Pancreas (tissue), 10 donors: ENCODE measurements at regions not wholly inside any gene's neighbourhood (a gene's known extent, or its start where the extent isn't known, plus 50 kb on each side); places are given as distances from the start of the nearest gene placed in this dataset.
A peak's percentile ranks its signal among the peaks of the same experiment; 100 is the strongest.

ENCODE experiments used
- ATAC-seq, 4 donors: fragments of 200-7000 bp; cut with Tn5 transposase; one replicate each; pipeline versions ENCODE4 v1.8.0 to v1.9.1; 2020; ENCODE audit warnings: mild to moderate bottlenecking in 4 of 4, moderate library complexity in 4 of 4
- DNase-seq, 6 donors: peaks; one replicate each; pipeline ENCODE4 v3.0.0-alpha.2; 2020
- FAIRE-seq: peaks from 2 replicates; lab custom pipeline; 2012; peaks lifted over from hg19 to GRCh38; lab: Jason Lieb, UNC
- H3K27ac ChIP-seq, 4 donors: fragments of 200-600 bp; sonication (generic); 1 replicate in 3 of 4; 2 replicates in 1 of 4; pipeline versions ENCODE4 v1.5.0 to v1.8.0; 2020
- H3K27me3 ChIP-seq, 4 donors: fragments of 200-600 bp; one replicate each; pipeline ENCODE4 v1.8.0; 2021
- H3K36me3 ChIP-seq, 3 donors: fragments of 200-600 bp; sonication (generic) in 1 of 3; one replicate each; pipeline versions ENCODE4 v1.5.0 to v1.8.0; 2020 to 2021
- H3K4me1 ChIP-seq, 3 donors: fragments of 200-600 bp; one replicate each; pipeline ENCODE4 v1.8.0; 2021
- H3K4me3 ChIP-seq, 4 donors: fragments of 200-600 bp; sonication (generic) in 2 of 4; one replicate each; pipeline versions ENCODE4 v1.5.0 to v1.8.0; 2020 to 2021
- H3K9me3 ChIP-seq, 4 donors: fragments of 200-600 bp; one replicate each; pipeline ENCODE4 v1.8.0; 2021
- WGBS, 2 donors: extraction: QIAGEN DNeasy Blood & Tissue Kit; methylation state at CpG; one replicate each; pipeline ENCODE4 v1.1.7; 2013; 5-methylcytosine and 5-hydroxymethylcytosine counted together
- intact Hi-C, 3 donors: fragments of 100-400 bp; cut with DNase I; formaldehyde crosslinking; loops; one replicate each; pipeline versions ENCODE4 v1.11.1 to v1.14.2; 2022
- TF ChIP-seq, protein P1 (sequence below), 4 donors: fragments of 200-600 bp; sonication (generic) in 3 of 4; IDR thresholded peaks; one replicate each; pipeline versions ENCODE4 v1.5.0 to v1.8.0; 2021; ENCODE audit warnings: antibody characterized with exemption in 4 of 4
- donor health status: healthy with polysubstance abuse.
- donor health status: DM: no; HTN: no; CAD: no; lungs with moderate emphysema.
- donor health status: DM: no; HTN: no; CAD: no.
- donor health status: control.
- donor health status: control.
- donor health status: Bipolar disorder and iron deficiency.
- donor health status: DM: yes; HTN: yes; CAD: no.
- donor health status: DM: no; HTN: no; CAD: no.
- donor health status: DM: no; HTN: no; CAD: no.
- donor health status: DM: yes; HTN: yes; CAD: no.

GRCh38 chr2:67892339-67892846 lies 170.4 kb downstream of the C1D start:
- no peak overlapping the region for H3K27ac ChIP-seq
- ATAC-seq (no peak), DNase-seq (no peak), FAIRE-seq (no peak)
- H3K27me3 ChIP-seq, result no peaks in the 10 kb centered on the region
- no peaks in the 10 kb centered on the region for H3K36me3 ChIP-seq
- H3K9me3 ChIP-seq, result no peaks in the 10 kb centered on the region
- intact Hi-C loops, result no loop called here
- H3K4me1 ChIP-seq, result no peaks in the 10 kb centered on the region
- TF ChIP-seq, protein P1, sequence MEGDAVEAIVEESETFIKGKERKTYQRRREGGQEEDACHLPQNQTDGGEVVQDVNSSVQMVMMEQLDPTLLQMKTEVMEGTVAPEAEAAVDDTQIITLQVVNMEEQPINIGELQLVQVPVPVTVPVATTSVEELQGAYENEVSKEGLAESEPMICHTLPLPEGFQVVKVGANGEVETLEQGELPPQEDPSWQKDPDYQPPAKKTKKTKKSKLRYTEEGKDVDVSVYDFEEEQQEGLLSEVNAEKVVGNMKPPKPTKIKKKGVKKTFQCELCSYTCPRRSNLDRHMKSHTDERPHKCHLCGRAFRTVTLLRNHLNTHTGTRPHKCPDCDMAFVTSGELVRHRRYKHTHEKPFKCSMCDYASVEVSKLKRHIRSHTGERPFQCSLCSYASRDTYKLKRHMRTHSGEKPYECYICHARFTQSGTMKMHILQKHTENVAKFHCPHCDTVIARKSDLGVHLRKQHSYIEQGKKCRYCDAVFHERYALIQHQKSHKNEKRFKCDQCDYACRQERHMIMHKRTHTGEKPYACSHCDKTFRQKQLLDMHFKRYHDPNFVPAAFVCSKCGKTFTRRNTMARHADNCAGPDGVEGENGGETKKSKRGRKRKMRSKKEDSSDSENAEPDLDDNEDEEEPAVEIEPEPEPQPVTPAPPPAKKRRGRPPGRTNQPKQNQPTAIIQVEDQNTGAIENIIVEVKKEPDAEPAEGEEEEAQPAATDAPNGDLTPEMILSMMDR (IDR thresholded peaks at IDR 0.05), result no peak
- no peak overlapping the region for H3K4me3 ChIP-seq
- WGBS, 2 donors, result 78 to 88% methylated on average over 6 of the region's 6 CpGs

DNA sequence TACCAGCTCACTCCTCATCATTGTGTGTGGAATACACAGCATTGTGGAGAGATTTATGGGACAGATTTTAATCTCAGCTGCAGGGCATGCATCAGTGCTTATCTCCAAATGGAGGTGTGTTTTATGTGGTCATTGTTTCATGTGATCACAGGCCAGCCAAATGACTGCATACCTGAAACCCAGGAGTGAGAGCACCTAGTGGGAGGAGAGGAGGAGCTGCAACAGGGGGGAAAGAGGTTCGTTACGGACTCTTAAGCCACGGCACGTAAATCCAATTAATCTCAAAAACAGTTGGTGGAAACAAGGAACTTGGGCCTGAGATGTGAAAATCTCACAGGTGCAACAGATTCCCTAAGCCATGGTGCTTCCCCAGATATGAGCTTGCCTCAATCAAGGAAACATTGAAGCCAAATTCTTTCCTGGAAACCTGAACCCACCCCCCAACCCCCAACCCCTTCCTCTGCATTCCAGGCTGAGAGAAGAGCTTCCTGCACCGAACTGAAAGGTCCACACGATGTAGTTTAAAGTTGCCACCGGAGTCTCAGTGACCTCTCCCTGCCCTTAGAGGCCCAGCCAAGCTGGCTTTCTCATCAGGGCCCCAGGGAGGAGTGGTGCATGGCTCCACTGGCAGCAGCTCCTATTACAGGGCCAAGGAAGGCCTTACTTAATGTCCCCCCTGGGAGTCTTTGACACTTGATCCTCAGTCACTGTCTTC lies 167.4 kb downstream of the C1D start:
- ATAC-seq (peak in 3 of 4 donors; percentile 51 to 73 (median 70)), FAIRE-seq (no peak), DNase-seq (peak in 1 of 6 donors; percentile 16)
- H3K27ac ChIP-seq, result peak overlapping the region in 2 of 4 donors; percentile 56 to 67
- H3K36me3 ChIP-seq, result no peaks in the 10 kb centered on the region
- no peaks in the 10 kb centered on the region for H3K4me1 ChIP-seq
- 45 to 60% methylated on average over 7 of the region's 7 CpGs for WGBS, 2 donors
- no peak overlapping the region for H3K4me3 ChIP-seq
- no peaks in the 10 kb centered on the region for H3K9me3 ChIP-seq
- TF ChIP-seq, protein P1 (IDR thresholded peaks at IDR 0.05), result no peak
- H3K27me3 ChIP-seq, result no peaks in the 10 kb centered on the region
- intact Hi-C loops, result no loop called here

DNA sequence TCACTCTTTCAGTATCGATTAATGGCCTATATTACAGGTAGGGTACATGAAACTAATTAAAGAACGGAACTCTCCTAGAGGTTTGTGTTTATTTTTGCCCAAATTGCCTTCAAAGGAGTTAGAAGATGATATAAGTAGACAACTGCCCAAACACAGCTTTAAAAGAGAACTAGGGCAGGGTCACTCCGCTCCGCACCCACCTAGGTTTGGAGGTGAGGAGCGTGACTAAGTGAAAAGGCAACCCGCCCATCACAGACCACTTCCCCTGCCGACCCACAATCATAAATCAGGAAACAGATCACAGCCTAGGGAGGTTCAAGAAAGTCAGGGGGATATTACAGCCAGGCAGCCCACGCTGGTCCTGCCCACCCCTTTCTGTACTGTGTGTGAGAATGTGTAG lies 166.7 kb downstream of the C1D start:
- no peaks in the 10 kb centered on the region for H3K36me3 ChIP-seq
- no peaks in the 10 kb centered on the region for H3K4me1 ChIP-seq
- DNase-seq, result no peak
- H3K9me3 ChIP-seq, result no peaks in the 10 kb centered on the region
- FAIRE-seq, result no peak
- H3K27ac ChIP-seq, result peak overlapping the region in 2 of 4 donors; percentile 56 to 67
- no peaks in the 10 kb centered on the region for H3K27me3 ChIP-seq
- H3K4me3 ChIP-seq, result no peak overlapping the region
- intact Hi-C loops, result no loop called here
- 86 to 87% methylated on average over 8 of the region's 8 CpGs for WGBS, 2 donors
- ATAC-seq, result no peak
- TF ChIP-seq, protein P1 (IDR thresholded peaks at IDR 0.05), result no peak

- Histone ChIP-seq H3K27me3 (no peaks in the 10 kb centered on the region), H3K4me1 (no peaks in the 10 kb centered on the region), H3K36me3 (no peaks in the 10 kb centered on the region), H3K4me3 (no peak overlapping the region), H3K9me3 (no peaks in the 10 kb centered on the region), H3K27ac (no peak overlapping the region)
- FAIRE-seq, result no peak
- TF ChIP-seq, protein P1 (IDR thresholded peaks at IDR 0.05), result no peak
- WGBS, 2 donors, result 61 to 72% methylated on average over 2 of the region's 2 CpGs
- intact Hi-C loops, result no loop called here
- ATAC-seq, result no peak
- no peak for DNase-seq
These were observed 166.3 kb downstream of the C1D start for GRCh38 chr2:67896476-67896875.

DNA sequence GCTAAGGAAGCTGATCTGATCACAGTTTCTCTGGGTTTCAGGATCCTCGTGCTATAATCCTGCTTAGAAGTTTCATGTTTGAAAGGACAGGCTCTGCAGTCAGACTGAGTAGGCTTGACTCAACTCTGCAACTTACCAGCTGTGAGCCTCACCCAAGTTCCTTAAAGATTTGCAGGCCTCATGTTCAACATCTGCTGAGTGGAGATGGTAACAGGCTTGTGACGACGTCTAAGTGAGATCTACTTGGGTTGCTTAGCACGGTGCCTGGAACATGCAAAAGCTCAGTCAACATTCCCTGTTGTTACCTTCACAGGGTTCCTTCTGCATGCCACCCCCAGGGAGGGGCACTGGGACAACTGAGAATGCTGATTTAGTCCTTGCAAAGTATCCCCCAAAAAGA lies 164.2 kb downstream of the C1D start:
- H3K27ac ChIP-seq, result peak overlapping the region in 2 of 4 donors; percentile 53 to 61
- DNase-seq (no peak), FAIRE-seq (no peak), ATAC-seq (peak in 3 of 4 donors; percentile 9 to 24 (median 12))
- no peaks in the 10 kb centered on the region for H3K4me1 ChIP-seq
- no peak overlapping the region for H3K4me3 ChIP-seq
- H3K9me3 ChIP-seq, result no peaks in the 10 kb centered on the region
- intact Hi-C loops, result no loop called here
- no peaks in the 10 kb centered on the region for H3K36me3 ChIP-seq
- H3K27me3 ChIP-seq, result no peaks in the 10 kb centered on the region
- WGBS, 2 donors, result 71 to 74% methylated on average over 4 of the region's 4 CpGs
- TF ChIP-seq, protein P1 (IDR thresholded peaks at IDR 0.05), result no peak
